Stomach (tissue), 8 donors: ENCODE measurements at regions not wholly inside any gene's neighbourhood (a gene's known extent, or its start where the extent isn't known, plus 50 kb on each side); places are given as distances from the start of the nearest gene placed in this dataset.

Source experiments
- DNase-seq, 2 donors: peaks; one replicate each; pipeline versions ENCODE4 v3.0.0 to v3.0.0-alpha.2; 2013 to 2019
- H3K27ac ChIP-seq, 5 donors: fragments of 200-600 bp in 4 of 5; sonication (generic) in 4 of 5; one replicate each; pipeline ENCODE4 v1.5.1; 2013 to 2019; ENCODE audit warnings: mild to moderate bottlenecking in 1 of 5, moderate library complexity in 1 of 5
- H3K27me3 ChIP-seq, 3 donors: fragments of 200-600 bp; sonication (generic); one replicate each; pipeline ENCODE4 v1.5.1; 2017 to 2019; ENCODE audit warnings: mixed run types in 1 of 3
- H3K36me3 ChIP-seq, 4 donors: fragments of 200-600 bp; sonication (generic); 1 replicate in 3 of 4; 2 replicates in 1 of 4; pipeline ENCODE4 v1.5.1; 2016 to 2019
- H3K4me1 ChIP-seq, 4 donors: fragments of 200-600 bp; sonication (generic); one replicate each; pipeline ENCODE4 v1.5.1; 2016 to 2019
- H3K4me3 ChIP-seq, 4 donors: fragments of 200-600 bp; sonication (generic) in 3 of 4; one replicate each; pipeline ENCODE4 v1.5.1; 2016 to 2019; ENCODE audit warnings: mild to moderate bottlenecking in 1 of 4
- H3K9me3 ChIP-seq, 4 donors: fragments of 200-600 bp; sonication (generic); one replicate each; pipeline ENCODE4 v1.5.1; 2016 to 2019
- CTCF ChIP-seq, 7 experiments: fragments of 450-650 bp in 4 of 7; fragments of 200-600 bp in 3 of 7; sonication (generic) in 3 of 7; IDR thresholded peaks; one replicate each; pipeline ENCODE4 v1.5.1; 2016 to 2019; ENCODE audit warnings: antibody characterized with exemption in 7 of 7, control low read depth in 2 of 7, mild to moderate bottlenecking in 1 of 7
- EP300 ChIP-seq: sonication (generic); formaldehyde crosslinking; IDR thresholded peaks from one replicate; pipeline ENCODE4 v1.6.1; 2017; ENCODE audit warnings: antibody characterized with exemption
- POLR2A ChIP-seq, 4 donors: fragments of 450-650 bp; IDR thresholded peaks; one replicate each; pipeline ENCODE4 v1.6.1; 2016; ENCODE audit warnings: antibody characterized with exemption in 4 of 4, control low read depth in 2 of 4, mild to moderate bottlenecking in 1 of 4, moderate library complexity in 1 of 4
- POLR2AphosphoS5 ChIP-seq, 3 donors: sonication (generic); formaldehyde crosslinking; IDR thresholded peaks; one replicate each; pipeline ENCODE4 v1.6.1; 2016; ENCODE audit warnings: antibody characterized with exemption in 3 of 3
- WGBS, 5 donors: extraction: QIAGEN DNeasy Blood & Tissue Kit in 3 of 5; methylation state at CpG; one replicate each; pipeline versions ENCODE4 v1.1.5 to v1.1.7; 2013 to 2018; 5-methylcytosine and 5-hydroxymethylcytosine counted together
- intact Hi-C: fragments of 100-400 bp; cut with DNase I; formaldehyde crosslinking; loops from one replicate; pipeline ENCODE4 v1.15.1; 2023; ENCODE audit warnings: low total_unique reads
- donor health status: healthy with polysubstance abuse.
- donor health status: Bipolar disorder and iron deficiency.
- donor health status: healthy.

- intact Hi-C loops: no loop called here
- Histone ChIP-seq H3K27me3 (no peaks in the 10 kb centered on the region), H3K4me1 (peaks cover 0 to 18% (median 13%) of the 10 kb centered on the region in 4 donors), H3K27ac (no peak overlapping the region), H3K4me3 (no peak overlapping the region), H3K9me3 (no peaks in the 10 kb centered on the region), H3K36me3 (no peaks in the 10 kb centered on the region)
- no peak for TF ChIP-seq CTCF (IDR thresholded peaks at IDR 0.05)
- TF ChIP-seq POLR2A (IDR thresholded peaks at IDR 0.05): no peak
- no peak for TF ChIP-seq EP300
- TF ChIP-seq POLR2AphosphoS5 (IDR thresholded peaks at IDR 0.05): no peak
- peak; percentile 33 to 39 for DNase-seq
- 76 to 80% (median 79%) methylated on average over 4 of the region's 4 CpGs for WGBS, 5 donors
These were observed 146.0 kb upstream of the SERTAD2 start for GRCh38 chr2:64799592-64800252.

GRCh38 chr2:64803776-64804175 lies 150.1 kb upstream of the SERTAD2 start:
- intact Hi-C loops: no loop called here
- H3K36me3 ChIP-seq: no peaks in the 10 kb centered on the region
- TF ChIP-seq EP300: no peak
- H3K27me3 ChIP-seq: no peaks in the 10 kb centered on the region
- no peak for DNase-seq
- H3K27ac ChIP-seq: no peak overlapping the region
- H3K4me1 ChIP-seq: peaks cover 0 to under 1% (median 0%) of the 10 kb centered on the region in 4 donors
- WGBS, 5 donors: 75 to 93% (median 89%) methylated on average over 2 of the region's 2 CpGs
- no peaks in the 10 kb centered on the region for H3K9me3 ChIP-seq
- H3K4me3 ChIP-seq: no peak overlapping the region

- no peak overlapping the region for H3K27ac ChIP-seq
- 91 to 97% (median 93%) methylated on average over 3 of the region's 3 CpGs for WGBS, 5 donors
- no peak for DNase-seq
- TF ChIP-seq POLR2AphosphoS5 (IDR thresholded peaks at IDR 0.05): no peak
- TF ChIP-seq EP300: no peak
- no peak for TF ChIP-seq CTCF (IDR thresholded peaks at IDR 0.05)
- no peak for TF ChIP-seq POLR2A (IDR thresholded peaks at IDR 0.05)
- no peak overlapping the region for H3K4me3 ChIP-seq
- no peaks in the 10 kb centered on the region for H3K4me1 ChIP-seq
- no peaks in the 10 kb centered on the region for H3K9me3 ChIP-seq
- H3K27me3 ChIP-seq: no peaks in the 10 kb centered on the region
- intact Hi-C loops: no loop called here
- H3K36me3 ChIP-seq: no peaks in the 10 kb centered on the region
These were observed 150.9 kb upstream of the SERTAD2 start for GRCh38 chr2:64804651-64805050.

GRCh38 chr2:64807417-64807816 lies 153.7 kb upstream of the SERTAD2 start:
- no peak for DNase-seq
- TF ChIP-seq EP300 (no peak), CTCF (IDR thresholded peaks at IDR 0.05) (no peak), POLR2A (IDR thresholded peaks at IDR 0.05) (no peak), POLR2AphosphoS5 (IDR thresholded peaks at IDR 0.05) (no peak)
- Histone ChIP-seq H3K27ac (no peak overlapping the region), H3K27me3 (no peaks in the 10 kb centered on the region), H3K4me3 (no peak overlapping the region), H3K36me3 (no peaks in the 10 kb centered on the region), H3K4me1 (no peaks in the 10 kb centered on the region), H3K9me3 (no peaks in the 10 kb centered on the region)
- intact Hi-C loops: no loop called here
- WGBS, 5 donors: 66 to 77% (median 74%) methylated on average over 4 of the region's 4 CpGs

GRCh38 chr2:64808092-64808491 lies 154.4 kb upstream of the SERTAD2 start:
- DNase-seq: no peak
- no peak for TF ChIP-seq POLR2A (IDR thresholded peaks at IDR 0.05)
- TF ChIP-seq EP300: no peak
- TF ChIP-seq POLR2AphosphoS5 (IDR thresholded peaks at IDR 0.05): no peak
- no peak for TF ChIP-seq CTCF (IDR thresholded peaks at IDR 0.05)
- Histone ChIP-seq H3K4me3 (no peak overlapping the region), H3K27ac (no peak overlapping the region), H3K4me1 (no peaks in the 10 kb centered on the region), H3K27me3 (no peaks in the 10 kb centered on the region), H3K9me3 (no peaks in the 10 kb centered on the region), H3K36me3 (no peaks in the 10 kb centered on the region)
- WGBS, 5 donors: 85 to 92% (median 90%) methylated on average over 2 of the region's 2 CpGs
- intact Hi-C loops: no loop called here
